Smooth muscle cell (in vitro differentiated cells): ENCODE measurements at regions not wholly inside any gene's neighbourhood (a gene's known extent, or its start where the extent isn't known, plus 50 kb on each side); places are given as distances from the start of the nearest gene placed in this dataset.

Source experiments
- DNase-seq: peaks from one replicate; lab custom pipeline; 2025; ENCODE audit not compliant: unreplicated experiment; lab: John Stamatoyannopoulos, UW
- H2AFZ ChIP-seq: fragments of 200-600 bp; sonication (generic); 2 replicates; pipeline ENCODE4 v1.6.0; 2016; ENCODE audit warnings: antibody characterized with exemption, low read depth, mild to moderate bottlenecking
- H3F3A ChIP-seq: fragments of 200-600 bp; sonication (generic); 2 replicates; pipeline ENCODE4 v1.6.0; 2017; ENCODE audit warnings: antibody characterized with exemption, low read depth
- H3K27ac ChIP-seq: fragments of 200-600 bp; sonication (generic); 2 replicates; pipeline ENCODE4 v1.5.1; 2016; ENCODE audit warnings: low read depth, mild to moderate bottlenecking
- H3K27me3 ChIP-seq: fragments of 200-600 bp; sonication (generic); 2 replicates; pipeline ENCODE4 v1.6.1; 2016; ENCODE audit warnings: low read depth, mild to moderate bottlenecking
- H3K36me3 ChIP-seq: fragments of 200-600 bp; sonication (generic); 2 replicates; pipeline ENCODE4 v1.5.1; 2016; ENCODE audit warnings: low read depth
- H3K4me1 ChIP-seq: fragments of 200-600 bp; sonication (generic); 2 replicates; pipeline ENCODE4 v1.5.1; 2016; ENCODE audit warnings: low read depth
- H3K4me2 ChIP-seq: fragments of 200-600 bp; sonication (generic); 2 replicates; pipeline ENCODE4 v1.6.0; 2016; ENCODE audit warnings: mild to moderate bottlenecking
- H3K4me3 ChIP-seq: fragments of 200-600 bp; sonication (generic); 2 replicates; pipeline ENCODE4 v1.5.1; 2016; ENCODE audit warnings: mild to moderate bottlenecking
- H3K79me2 ChIP-seq: fragments of 200-600 bp; sonication (generic); 2 replicates; pipeline ENCODE4 v1.6.0; 2016; ENCODE audit warnings: low read depth, mild to moderate bottlenecking
- H3K9ac ChIP-seq: fragments of 200-600 bp; sonication (generic); 2 replicates; pipeline ENCODE4 v1.6.0; 2016; ENCODE audit warnings: low read depth
- H3K9me3 ChIP-seq: fragments of 200-600 bp; sonication (generic); replicated peaks from 2 replicates; pipeline ENCODE4 v1.5.1; 2016; ENCODE audit warnings: low read depth
- H4K20me1 ChIP-seq: fragments of 200-600 bp; sonication (generic); 2 replicates; pipeline ENCODE4 v1.6.0; 2016; ENCODE audit warnings: low read depth
- CTCF ChIP-seq: fragments of 200-600 bp; sonication (generic); IDR thresholded peaks from 2 replicates; pipeline ENCODE4 v1.5.1; 2017; ENCODE audit warnings: borderline replicate concordance, mild to moderate bottlenecking, antibody characterized with exemption; ENCODE audit not compliant: insufficient read depth, poor library complexity, severe bottlenecking
- WGBS: methylation state at CpG from one replicate; pipeline ENCODE4 v1.1.7; 2016; ENCODE audit warnings: low lambda C conversion rate; 5-methylcytosine and 5-hydroxymethylcytosine counted together

- Histone ChIP-seq H3K4me3 (no peak overlapping the region), H3K27me3 (no peaks in the 10 kb centered on the region), H4K20me1 (no peaks in the 10 kb centered on the region), H2AFZ (no peak overlapping the region), H3K4me2 (no peak overlapping the region), H3F3A (peaks cover 5% of the 10 kb centered on the region), H3K9me3 (no peaks in the 10 kb centered on the region), H3K9ac (no peak overlapping the region), H3K79me2 (no peaks in the 10 kb centered on the region), H3K4me1 (peaks cover 11% of the 10 kb centered on the region), H3K27ac (no peak overlapping the region), H3K36me3 (no peaks in the 10 kb centered on the region)
- no peak for DNase-seq
- TF ChIP-seq CTCF = no peak
- 74% methylated on average over 3 of the region's 3 CpGs for WGBS
Observed at GRCh38 chr20:16955462-16955861, 207.3 kb downstream of the OTOR start.

GRCh38 chr20:16955971-16956370, 207.8 kb downstream of the OTOR start:
- H3K4me2 ChIP-seq = no peak overlapping the region
- no peaks in the 10 kb centered on the region for H3K79me2 ChIP-seq
- H3K4me3 ChIP-seq = no peak overlapping the region
- no peak overlapping the region for H2AFZ ChIP-seq
- TF ChIP-seq CTCF = no peak
- no peaks in the 10 kb centered on the region for H3K9me3 ChIP-seq
- no peak overlapping the region for H3K9ac ChIP-seq
- H3K36me3 ChIP-seq = no peaks in the 10 kb centered on the region
- 70% methylated on average over 3 of the region's 3 CpGs for WGBS
- no peak for DNase-seq
- H3K27ac ChIP-seq = no peak overlapping the region
- H3K27me3 ChIP-seq = no peaks in the 10 kb centered on the region
- H3F3A ChIP-seq = peaks cover 5% of the 10 kb centered on the region
- peaks cover 11% of the 10 kb centered on the region for H3K4me1 ChIP-seq
- H4K20me1 ChIP-seq = no peaks in the 10 kb centered on the region

GRCh38 chr20:16965401-16965800, 217.2 kb downstream of the OTOR start:
- Histone ChIP-seq H3K9ac (no peak overlapping the region), H3F3A (no peaks in the 10 kb centered on the region)
- 89% methylated on average over 2 of the region's 2 CpGs for WGBS

More at GRCh38 chr20:16965401-16965800, 217.2 kb downstream of the OTOR start:
- Histone ChIP-seq H3K27ac (no peak overlapping the region), H3K9me3 (no peaks in the 10 kb centered on the region), H3K79me2 (no peaks in the 10 kb centered on the region), H3K36me3 (no peaks in the 10 kb centered on the region), H3K4me3 (no peak overlapping the region), H2AFZ (no peak overlapping the region), H4K20me1 (no peaks in the 10 kb centered on the region), H3K27me3 (no peaks in the 10 kb centered on the region), H3K4me2 (no peak overlapping the region), H3K4me1 (no peaks in the 10 kb centered on the region)
- no peak for DNase-seq
- no peak for TF ChIP-seq CTCF
